PC-9 (cell line): ENCODE measurements at regions not wholly inside any gene's neighbourhood (a gene's known extent, or its start where the extent isn't known, plus 50 kb on each side); places are given as distances from the start of the nearest gene placed in this dataset.

Experiments used
- CTCF ChIP-seq: fragments of 200-600 bp; sonication (generic); conservative IDR thresholded peaks from 2 replicates; pipeline ENCODE4 v1.6.1; 2017; ENCODE audit warnings: mixed run types, antibody characterized with exemption, mild to moderate bottlenecking, moderate library complexity
- EZH2 ChIP-seq: fragments of 200-600 bp; sonication (generic); IDR thresholded peaks from 2 replicates; pipeline ENCODE4 v1.8.0; 2017; ENCODE audit warnings: antibody characterized with exemption, low read depth

GRCh38 chr2:164182116-164182627, 439.1 kb downstream of the GRB14 start:
- TF ChIP-seq CTCF (no peak), EZH2 (no peak)
